Umbilical cord (tissue), 1 donor: ENCODE measurements at regions not wholly inside any gene's neighbourhood (a gene's known extent, or its start where the extent isn't known, plus 50 kb on each side); places are given as distances from the start of the nearest gene placed in this dataset.
"Not testable (repeated sequence)": the region's sequence is repeated elsewhere in the genome, so short reads cannot be mapped to it uniquely, and the experiment has no call there.

Source experiments
- DNase-seq: peaks from one replicate; pipeline ENCODE4 v3.0.0-alpha.2; 2015; ENCODE audit warnings: low spot score

DNA sequence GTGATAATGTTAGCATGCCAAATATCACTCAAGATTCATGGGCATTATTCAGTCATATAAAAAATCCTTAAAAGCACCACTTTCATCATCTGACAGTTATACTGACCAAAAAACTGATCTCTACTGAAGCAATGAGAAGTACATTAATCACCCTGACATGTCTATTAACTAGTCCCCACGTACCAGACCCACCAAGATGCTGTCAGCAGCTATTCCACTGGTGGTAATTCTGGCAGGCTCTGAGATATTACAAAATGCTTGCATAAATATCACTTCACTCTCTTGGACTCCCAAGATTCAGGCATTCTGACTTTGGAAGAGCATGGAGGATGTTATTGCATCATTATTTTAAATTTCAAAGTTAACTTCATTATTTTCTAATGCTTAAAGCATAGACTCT, 717.0 kb downstream of the DNAH5 start:
- DNase-seq, result no peak

DNA sequence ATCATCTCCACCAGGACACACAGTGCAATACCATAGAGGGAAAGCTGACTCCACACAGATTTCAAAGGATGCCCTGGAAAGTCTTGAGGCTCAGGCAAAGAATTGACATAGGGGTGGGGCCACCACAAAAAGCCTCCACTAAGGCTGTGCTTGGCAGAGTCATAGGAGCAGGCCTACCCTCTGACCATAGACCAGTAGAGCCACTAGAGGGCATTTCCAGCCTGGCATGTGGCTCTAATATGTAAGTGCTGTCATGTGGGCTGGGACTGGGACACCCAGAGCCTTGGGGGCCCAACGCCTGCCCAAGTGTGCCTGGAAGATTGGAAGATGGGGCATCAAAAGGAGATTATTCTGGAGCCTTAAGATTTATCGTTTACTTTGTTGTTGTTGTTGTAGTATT, 726.0 kb downstream of the DNAH5 start:
- no peak for DNase-seq

- no peak for DNase-seq
Observed at GRCh38 chr5:13217636-13218035, 726.9 kb downstream of the DNAH5 start.

DNA sequence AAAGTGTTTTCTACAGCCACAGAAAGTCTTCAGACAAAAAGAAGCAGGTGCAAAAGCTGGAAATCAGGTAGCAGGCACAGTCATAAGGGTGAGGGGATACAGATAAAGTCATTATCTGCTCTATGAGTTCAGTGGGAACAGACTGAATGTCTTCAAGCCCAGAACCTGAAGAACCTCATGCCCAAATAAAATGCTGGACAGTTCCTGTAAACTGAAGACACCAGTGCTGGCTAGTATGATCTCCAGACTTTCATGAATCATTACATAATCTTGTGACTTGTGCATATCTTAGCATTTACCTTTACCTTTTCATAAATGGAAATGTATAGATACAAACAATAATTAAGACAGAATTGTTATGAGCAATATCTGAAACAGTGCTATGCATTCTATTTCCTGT, 728.7 kb downstream of the DNAH5 start:
- no peak for DNase-seq

DNA sequence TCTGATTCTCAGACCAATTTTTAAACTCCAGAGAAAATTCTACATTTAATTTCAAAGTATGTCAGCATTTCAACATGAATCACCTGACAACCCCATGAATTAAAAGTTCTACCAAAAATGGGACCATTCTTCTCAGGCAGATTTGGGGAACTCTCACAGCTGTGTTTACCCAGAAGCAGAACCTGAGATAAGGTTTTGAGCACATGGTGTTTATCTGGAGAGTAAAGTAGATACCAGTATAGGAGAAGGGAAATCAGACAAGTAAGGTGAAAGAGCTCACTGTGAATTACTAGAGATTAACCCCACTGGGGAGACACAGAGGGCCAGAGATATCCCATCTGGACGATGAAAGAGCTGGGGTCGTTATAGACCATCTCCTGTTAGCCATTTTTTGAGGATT, 729.1 kb downstream of the DNAH5 start:
- no peak for DNase-seq

DNA sequence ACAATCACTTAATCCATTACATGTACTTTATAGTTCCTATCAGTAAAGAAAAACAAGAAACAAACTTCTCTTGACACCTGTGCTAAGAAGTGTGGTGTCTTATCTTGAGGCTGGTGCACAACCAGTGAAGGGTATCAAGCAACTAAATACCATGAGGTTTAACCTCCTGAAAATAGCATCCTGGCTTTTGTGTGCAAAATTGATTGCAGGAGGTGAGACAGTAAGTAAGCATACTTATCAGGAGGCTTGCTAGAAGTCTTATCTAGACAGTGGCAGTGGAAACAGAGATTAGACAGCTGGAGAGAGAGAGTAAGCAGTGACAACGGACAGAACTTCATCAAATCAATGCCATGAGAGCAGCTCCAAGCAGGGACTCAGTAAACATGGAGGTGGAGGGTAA, 730.3 kb downstream of the DNAH5 start:
- no peak for DNase-seq

DNA sequence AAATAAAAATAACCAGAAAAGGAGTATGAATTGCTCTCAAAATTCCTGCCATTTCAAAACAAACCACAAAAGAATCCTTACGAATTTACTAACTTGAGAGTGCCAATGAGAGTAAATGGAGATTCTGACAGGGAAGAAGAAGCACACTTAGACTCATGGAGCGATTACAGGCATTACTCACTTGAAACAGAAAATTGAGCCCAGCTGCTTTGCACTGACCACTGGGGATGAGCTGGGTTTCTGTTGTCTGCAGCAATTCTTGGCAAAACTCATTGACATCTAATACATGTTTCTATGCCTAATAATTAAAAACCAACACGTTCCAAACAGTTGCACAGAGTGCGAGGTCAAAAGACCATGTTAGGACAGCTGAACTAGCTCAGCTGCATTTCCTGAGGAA, 731.6 kb downstream of the DNAH5 start:
- DNase-seq, result no peak

DNA sequence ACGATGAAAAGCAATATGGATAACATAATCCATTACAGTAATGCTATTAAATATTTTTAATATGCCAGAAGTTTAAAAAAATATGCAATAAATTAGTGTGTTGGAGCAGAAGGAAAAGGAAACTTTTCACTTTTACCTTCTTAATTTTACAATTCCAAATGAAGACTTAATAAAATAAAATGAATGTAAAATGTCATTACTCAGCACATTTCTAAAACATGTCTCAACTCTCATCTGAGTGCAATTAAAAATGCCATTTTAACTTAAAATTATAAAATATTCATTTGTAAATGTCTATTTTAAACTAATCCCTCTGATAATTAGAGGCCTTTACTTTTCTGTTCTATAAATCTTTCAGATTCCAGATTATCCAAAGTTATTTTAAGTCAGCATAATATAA, 733.4 kb downstream of the DNAH5 start:
- no peak for DNase-seq

GRCh38 chr5:13207112-13207511, 737.4 kb downstream of the DNAH5 start:
- no peak for DNase-seq

GRCh38 chr5:13201022-13201421, 743.5 kb downstream of the DNAH5 start:
- no peak for DNase-seq

- not testable (repeated sequence) for DNase-seq
Observed at GRCh38 chr5:13198226-13198625, 746.3 kb downstream of the DNAH5 start.

DNA sequence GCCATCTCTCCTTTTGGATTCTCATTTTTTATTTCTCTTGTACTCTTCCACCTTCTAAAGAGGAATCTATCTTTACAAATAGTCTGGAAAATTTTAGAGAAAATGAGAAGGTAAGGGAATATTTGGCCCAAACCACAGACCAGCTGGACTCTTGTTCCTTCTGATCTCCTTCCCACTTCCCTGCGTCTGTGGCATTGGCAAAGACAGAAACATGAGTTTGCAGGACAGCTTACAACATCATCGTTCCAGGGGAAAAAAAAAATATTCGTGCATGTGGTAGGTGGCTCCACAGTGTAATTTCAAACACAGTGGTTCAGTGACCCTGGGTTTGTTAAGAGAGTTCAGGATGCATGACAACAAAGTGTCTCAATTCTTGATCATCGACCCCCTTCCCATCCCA, 755.0 kb downstream of the DNAH5 start:
- no peak for DNase-seq

DNA sequence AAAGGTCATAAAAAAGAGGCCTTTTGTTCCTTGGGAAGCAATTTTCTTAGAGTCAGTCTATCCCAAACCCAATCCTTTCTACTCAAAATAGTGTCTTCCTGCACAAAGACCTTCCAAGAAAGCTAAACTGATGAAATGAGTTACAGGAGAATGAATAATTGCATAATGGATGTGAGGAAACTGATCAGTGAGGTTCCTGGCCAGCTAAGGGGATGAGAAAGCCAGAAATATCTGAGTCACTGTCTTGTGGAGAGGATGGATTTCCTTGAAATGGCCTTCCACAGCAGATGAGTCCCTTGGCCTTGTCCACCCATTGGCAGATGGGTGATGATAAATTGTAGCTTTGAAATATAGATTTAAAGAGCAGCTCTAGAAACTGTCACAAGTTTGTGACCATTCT, 756.1 kb downstream of the DNAH5 start:
- DNase-seq, result no peak

GRCh38 chr5:13187186-13187585, 757.3 kb downstream of the DNAH5 start:
- DNase-seq, result no peak

GRCh38 chr5:13186177-13186576, 758.3 kb downstream of the DNAH5 start:
- DNase-seq, result no peak

GRCh38 chr5:13179407-13180087, 764.9 kb downstream of the DNAH5 start:
- DNase-seq, result no peak

- DNase-seq, result no peak
Observed at GRCh38 chr5:13143630-13144029, 800.9 kb downstream of the DNAH5 start.

GRCh38 chr5:13143214-13143613, 801.3 kb downstream of the DNAH5 start:
- no peak for DNase-seq

GRCh38 chr5:13133951-13134350, 810.5 kb downstream of the DNAH5 start:
- no peak for DNase-seq

DNA sequence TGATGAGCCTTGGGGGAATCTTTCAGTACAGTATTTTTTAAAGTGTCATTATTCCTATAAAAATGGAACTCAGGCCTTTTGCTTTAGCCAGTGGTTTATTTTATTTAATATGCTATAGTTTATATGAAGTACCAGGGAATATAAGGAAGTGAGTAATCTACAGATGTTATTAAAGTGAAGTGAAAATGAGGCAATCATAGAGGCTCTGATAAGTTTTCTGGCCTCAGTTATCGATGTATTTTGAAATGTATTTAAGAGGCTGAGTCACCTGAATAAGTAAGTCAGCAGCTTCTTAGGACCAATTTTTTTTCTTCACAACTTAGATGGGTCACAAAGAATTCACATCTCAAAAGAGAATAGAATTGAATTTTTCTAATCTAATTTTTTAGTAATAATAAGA, 829.0 kb downstream of the DNAH5 start:
- DNase-seq, result no peak

DNA sequence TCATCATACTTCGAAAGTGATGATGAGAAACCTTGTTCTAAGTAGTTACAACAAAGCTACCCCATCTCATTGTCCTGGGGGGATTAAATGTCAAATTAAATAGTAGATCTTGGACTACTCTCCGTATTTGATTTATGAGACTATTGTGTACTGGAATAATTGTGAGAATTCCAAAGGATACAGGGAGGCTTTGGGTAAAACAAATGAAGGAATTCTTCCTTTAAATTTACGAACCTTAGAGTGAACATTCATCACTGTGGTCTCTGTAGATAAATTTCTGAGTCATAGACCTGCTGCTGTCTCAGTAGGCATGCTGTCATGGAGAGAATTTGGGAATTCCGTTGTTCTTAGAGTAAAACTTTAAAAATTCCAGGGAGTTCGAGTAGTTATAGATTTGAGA, 836.2 kb downstream of the DNAH5 start:
- no peak for DNase-seq

DNA sequence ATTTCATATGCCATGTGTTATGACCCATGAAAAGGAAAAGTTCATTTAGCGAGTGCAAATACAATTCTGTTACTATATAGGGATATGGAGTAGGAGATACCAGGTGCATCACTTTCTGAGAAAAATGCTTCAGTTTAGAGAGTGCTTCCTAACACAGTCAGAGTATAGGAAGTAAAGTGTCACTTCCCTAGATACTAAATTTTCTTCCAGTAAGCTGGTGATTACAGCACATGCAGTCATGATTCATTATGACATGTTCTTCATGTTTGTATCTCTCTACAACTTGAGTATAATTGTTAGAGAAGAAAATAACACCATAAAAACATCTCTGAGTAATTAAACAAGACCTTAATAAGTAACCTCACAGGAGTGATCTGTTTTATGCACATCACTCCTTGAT, 837.0 kb downstream of the DNAH5 start:
- DNase-seq, result no peak

DNA sequence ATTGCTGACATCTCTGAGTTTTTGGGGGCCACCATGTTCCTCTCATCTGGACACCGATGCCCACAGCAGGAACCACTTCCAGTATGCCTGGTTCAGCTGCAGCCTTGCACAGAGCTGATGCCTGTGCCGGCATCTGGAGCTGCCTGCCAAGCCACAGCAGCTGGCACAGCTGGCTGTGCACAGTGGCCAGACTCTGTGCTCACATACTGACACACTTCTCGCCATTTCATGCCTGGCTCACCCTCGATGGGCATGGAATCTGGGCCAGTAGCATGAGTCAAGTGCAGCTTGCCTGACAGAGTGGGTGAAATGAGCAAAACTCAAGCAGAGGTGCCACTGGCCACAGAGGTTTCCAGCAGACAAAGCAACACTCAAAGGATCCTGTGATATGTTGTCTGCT, 863.4 kb downstream of the DNAH5 start:
- no peak for DNase-seq

- not testable (repeated sequence) for DNase-seq
Observed at GRCh38 chr5:13072936-13073335, 871.6 kb downstream of the DNAH5 start.
